HG03432 (cell line): ENCODE measurements at regions not wholly inside any gene's neighbourhood (a gene's known extent, or its start where the extent isn't known, plus 50 kb on each side); places are given as distances from the start of the nearest gene placed in this dataset.

Experiments used
- ATAC-seq: cut with Tn5 transposase; IDR thresholded peaks from one replicate; pipeline ENCODE4 v1.9.1; 2021; ENCODE audit warnings: mild to moderate bottlenecking, moderate library complexity; ENCODE audit not compliant: unreplicated experiment

GRCh38 chr5:63894690-63895089 lies 67.6 kb downstream of the HTR1A start:
- ATAC-seq = no peak

- no peak for ATAC-seq
Measured at GRCh38 chr5:63878788-63879187, 83.5 kb downstream of the HTR1A start.

DNA sequence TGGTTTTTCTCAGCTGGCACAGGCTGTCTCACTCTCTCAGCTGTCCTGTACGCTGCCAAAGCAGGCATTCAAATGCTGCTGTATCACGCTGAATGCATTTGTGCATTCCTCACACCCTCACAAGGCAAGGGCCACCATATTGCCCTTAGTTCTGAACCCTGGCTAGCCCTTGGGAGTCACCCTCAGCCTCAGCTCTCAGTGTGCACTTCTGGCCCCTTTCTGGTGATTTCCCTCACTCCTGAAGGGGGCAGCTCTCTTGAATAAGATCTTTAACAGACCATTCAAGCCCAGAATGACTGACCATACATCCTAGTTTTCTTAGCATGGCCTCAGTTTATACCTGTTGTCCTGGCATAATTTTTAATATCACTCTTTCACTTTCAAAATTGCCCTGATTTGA lies 84.3 kb downstream of the HTR1A start:
- ATAC-seq = no peak

DNA sequence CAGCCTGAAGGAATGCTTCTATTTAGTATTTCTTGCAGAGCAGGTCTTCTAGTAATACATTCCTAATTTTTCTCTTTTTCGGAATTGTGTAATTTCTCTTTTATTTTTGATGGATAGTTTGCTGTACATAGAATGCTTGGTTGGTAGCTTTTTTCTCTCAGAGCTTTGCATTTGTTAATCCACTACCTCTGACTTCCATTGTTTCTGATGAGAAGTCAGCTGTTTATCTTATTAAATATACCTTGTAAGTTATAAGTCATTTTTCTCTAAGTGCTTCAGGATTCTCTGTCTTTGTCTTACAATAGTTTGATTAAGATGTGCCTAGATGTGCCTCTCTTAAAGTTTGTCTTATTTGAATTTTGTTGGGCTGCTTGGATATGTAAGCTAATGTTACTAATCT lies 101.9 kb downstream of the HTR1A start:
- ATAC-seq = no peak

DNA sequence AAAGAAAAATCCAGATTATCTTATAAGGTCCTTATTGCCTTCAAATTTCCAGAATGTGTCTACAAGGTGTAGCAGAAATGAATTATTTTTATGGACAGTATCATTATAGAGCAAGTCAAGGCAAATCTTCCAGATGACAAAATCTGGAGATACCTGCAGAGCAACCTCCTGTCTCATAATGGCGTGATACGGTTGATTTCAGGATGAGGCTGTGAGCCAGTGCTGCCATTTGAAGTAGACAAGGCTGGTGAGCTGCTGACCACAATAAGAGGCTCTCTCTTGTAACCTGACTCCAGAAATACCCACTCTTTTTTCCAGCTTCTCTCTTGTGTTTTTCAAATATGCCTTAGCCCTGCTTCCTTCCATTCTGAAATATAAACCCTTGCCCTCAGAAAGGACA lies 108.2 kb downstream of the HTR1A start:
- no peak for ATAC-seq

GRCh38 chr5:63843190-63843589 lies 119.1 kb downstream of the HTR1A start:
- no peak for ATAC-seq

- no peak for ATAC-seq
Measured at GRCh38 chr5:63837437-63837836, 124.8 kb downstream of the HTR1A start.

DNA sequence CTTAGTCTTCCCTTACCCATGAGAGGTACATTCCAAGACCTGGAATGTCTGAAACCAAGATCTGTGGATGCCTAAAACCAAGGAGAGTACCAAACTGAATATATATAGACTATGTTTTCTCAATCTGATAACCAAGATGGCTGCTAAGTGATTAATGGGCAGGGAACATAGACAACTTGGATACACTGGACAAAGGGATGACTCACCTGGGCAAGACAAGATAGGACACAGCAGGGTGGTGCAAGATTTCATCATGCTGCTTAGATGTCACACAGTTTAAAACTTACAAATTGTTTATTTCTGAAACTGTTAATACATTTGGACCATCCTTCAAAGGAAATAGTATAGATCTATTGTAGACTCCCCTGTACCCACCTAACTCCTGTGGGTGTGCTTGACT lies 130.9 kb downstream of the HTR1A start:
- ATAC-seq = no peak

GRCh38 chr5:63825984-63826383 lies 136.3 kb downstream of the HTR1A start:
- ATAC-seq = no peak

GRCh38 chr5:63823583-63823982 lies 138.7 kb downstream of the HTR1A start:
- ATAC-seq = no peak

DNA sequence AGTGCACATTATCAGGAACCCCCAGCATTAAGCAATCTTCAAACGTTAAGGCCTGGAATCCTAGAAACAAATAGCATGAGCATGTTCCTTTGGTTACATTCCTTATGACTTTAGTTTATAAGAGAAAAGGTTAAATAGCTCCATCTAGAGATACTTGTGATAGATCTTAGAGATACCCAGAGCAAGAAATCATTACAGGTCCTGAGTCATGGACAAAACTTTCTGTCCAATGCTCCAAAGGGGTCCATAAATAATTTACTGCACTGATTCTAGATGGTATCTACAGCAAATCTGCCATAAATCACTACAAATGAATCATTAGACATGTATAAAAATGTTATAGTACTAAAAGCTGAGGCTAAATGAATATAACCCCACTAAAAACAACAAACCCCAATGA lies 139.6 kb downstream of the HTR1A start:
- no peak for ATAC-seq

GRCh38 chr5:63820577-63820976 lies 141.7 kb downstream of the HTR1A start:
- no peak for ATAC-seq

GRCh38 chr5:63812693-63813092 lies 149.6 kb downstream of the HTR1A start:
- no peak for ATAC-seq

DNA sequence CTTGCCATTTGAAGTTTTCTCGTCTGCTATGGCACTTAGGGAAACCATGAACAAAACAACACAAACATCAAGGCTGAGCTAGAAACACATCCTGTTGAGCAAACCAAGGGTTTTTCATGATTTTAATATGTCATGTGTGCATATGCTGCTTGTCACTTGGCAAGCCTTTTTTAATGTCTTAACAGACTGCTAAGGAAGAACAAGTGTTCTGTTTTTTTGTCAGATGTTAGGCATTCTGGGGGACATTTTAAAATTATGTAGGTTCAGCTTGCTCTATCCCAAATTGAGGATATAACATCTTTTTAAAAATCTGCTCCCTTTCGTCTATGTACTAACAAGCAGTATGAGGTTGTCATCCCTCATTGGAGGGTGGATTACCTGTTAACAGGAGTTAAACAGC lies 150.3 kb downstream of the HTR1A start:
- ATAC-seq = no peak

DNA sequence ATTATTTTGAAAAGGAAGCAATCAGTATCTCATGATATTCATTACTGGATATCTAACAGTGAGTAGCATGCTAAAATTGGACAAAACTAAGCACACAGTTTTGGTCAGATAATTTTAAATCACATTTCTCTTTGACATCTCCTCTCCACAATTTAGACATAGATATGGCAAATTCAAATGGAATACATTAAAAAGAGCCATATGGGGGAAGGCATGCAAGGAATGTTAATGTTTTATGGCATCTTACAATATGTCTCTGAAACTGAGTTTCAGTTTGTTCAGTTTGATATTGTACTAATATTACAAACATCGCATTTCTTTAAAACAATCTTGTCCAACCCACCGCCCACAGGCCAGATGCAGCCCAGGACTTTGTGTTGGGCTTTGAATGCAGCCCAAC lies 151.0 kb downstream of the HTR1A start:
- no peak for ATAC-seq

- ATAC-seq = no peak
Measured at GRCh38 chr5:63805151-63805550, 157.1 kb downstream of the HTR1A start.

- ATAC-seq = no peak
Measured at GRCh38 chr5:63803165-63803564, 159.1 kb downstream of the HTR1A start.

DNA sequence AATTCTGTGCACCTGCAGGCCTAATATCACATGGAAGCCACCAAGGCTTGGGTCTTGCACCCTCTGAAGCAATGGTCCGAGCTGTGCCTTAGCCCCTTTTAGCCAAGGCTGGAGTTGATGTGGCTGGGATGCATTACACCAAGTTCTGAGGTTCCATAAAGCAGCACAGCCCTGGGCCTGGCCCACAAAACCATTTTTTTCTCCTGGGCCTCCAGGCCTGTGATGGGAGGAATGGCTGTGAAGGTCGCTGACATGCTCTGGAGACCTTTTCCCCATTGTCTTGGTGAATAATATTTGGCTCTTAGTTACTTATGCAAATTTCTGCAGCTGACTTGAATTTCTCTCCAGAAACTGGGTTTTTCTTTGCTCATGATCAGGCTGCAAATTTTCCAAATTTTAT lies 167.3 kb downstream of the HTR1A start:
- no peak for ATAC-seq

DNA sequence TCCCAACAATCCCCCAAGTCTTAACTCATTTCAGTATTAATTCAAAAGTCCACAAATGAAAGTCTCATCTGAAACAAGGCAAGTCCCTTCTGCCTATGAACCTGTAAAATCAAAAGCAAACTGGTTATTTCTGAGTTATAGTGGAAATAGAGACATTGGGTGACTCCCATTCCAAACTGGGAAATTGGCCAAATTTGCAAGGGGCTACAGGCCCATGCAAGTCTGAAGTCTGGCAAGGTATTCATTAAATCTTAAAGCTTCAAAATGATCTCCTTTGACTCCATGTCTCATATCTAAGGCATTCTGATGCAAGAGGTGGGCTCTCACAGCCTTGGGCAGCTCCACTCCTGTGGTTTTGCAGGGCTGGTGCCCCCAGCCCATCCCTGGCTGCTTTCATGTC lies 167.9 kb downstream of the HTR1A start:
- ATAC-seq = no peak

- peak; percentile 82 for ATAC-seq
Measured at GRCh38 chr5:63774939-63775338, 187.3 kb downstream of the HTR1A start.

GRCh38 chr5:63768221-63768620 lies 194.0 kb downstream of the HTR1A start:
- peak; percentile 74 for ATAC-seq

GRCh38 chr5:63760965-63761364 lies 201.3 kb downstream of the HTR1A start:
- ATAC-seq = no peak

- peak; percentile 54 for ATAC-seq
Measured at GRCh38 chr5:63743096-63743798, 219.0 kb downstream of the HTR1A start.
